ENCODE measurements at regions not wholly inside any gene's neighbourhood (a gene's known extent, or its start where the extent isn't known, plus 50 kb on each side); places are given as distances from the start of the nearest gene placed in this dataset.

DNA sequence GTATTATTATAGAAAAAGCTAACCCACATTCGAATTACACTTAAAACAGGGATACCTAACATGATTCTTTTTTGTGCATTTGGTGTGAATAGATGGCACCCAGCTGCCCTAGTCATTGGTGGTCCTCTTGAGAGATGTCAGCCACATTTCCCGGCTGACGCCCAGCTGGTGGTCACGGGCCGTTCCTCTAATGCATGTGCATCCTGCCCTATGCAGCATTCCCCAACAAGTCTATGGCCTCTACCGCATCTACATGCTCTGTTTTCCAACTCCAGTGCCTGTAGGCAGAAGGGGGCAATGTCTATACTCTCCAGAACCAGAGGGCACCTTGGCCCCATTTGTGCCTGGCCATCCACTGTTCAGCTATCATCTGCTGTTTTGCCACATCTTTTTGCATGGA, 78.6 kb upstream of the PRICKLE2 start:
- TF ChIP-seq YY1 (IDR thresholded peaks at IDR 0.05; ENCODE audit: low read depth) (no peak), EGR1 (IDR thresholded peaks at IDR 0.05) (no peak), CEBPB (IDR thresholded peaks at IDR 0.05) (no peak), FOXM1 (IDR thresholded peaks at IDR 0.05; ENCODE audit: borderline replicate concordance, low read depth) (no peak), TAF1 (IDR thresholded peaks at IDR 0.05; ENCODE audit: low read depth) (no peak), TCF12 (IDR thresholded peaks at IDR 0.05; ENCODE audit: low read depth) (no peak), REST (IDR thresholded peaks at IDR 0.05; ENCODE audit: low read depth) (no peak), EP300 (IDR thresholded peaks at IDR 0.05; ENCODE audit: borderline replicate concordance) (no peak), ZBTB7A (IDR thresholded peaks at IDR 0.05; ENCODE audit: low read depth) (no peak), CREB1 (IDR thresholded peaks at IDR 0.05; ENCODE audit: low read depth) (no peak)

Measured in Ishikawa (cell line).